ENCODE measurements at regions not wholly inside any gene's neighbourhood (a gene's known extent, or its start where the extent isn't known, plus 50 kb on each side); places are given as distances from the start of the nearest gene placed in this dataset.

- no peaks in the 10 kb centered on the region for H3K9me3 ChIP-seq (ENCODE audit: control insufficient read depth, low read length)
- no peak for DNase-seq
These were observed 184.4 kb downstream of the MDFIC start for GRCh38 chr7:115106316-115106715.

GRCh38 chr7:115102738-115103137 is 180.8 kb downstream of the MDFIC start:
- Histone ChIP-seq H3K27me3 (replicated peaks; ENCODE audit: control insufficient read depth, insufficient read depth, low read length, poor library complexity, severe bottlenecking) (no peaks in the 10 kb centered on the region), H3K4me3 (ENCODE audit: insufficient read depth, low read depth, low read length, poor library complexity, severe bottlenecking) (no peak overlapping the region), H3K9me3 (ENCODE audit: control insufficient read depth, low read length) (no peaks in the 10 kb centered on the region), H3K4me1 (ENCODE audit: control insufficient read depth, insufficient read depth, low read length, poor library complexity, severe bottlenecking) (no peaks in the 10 kb centered on the region), H3K27ac (ENCODE audit: insufficient read depth, low read length, poor library complexity, severe bottlenecking) (no peak overlapping the region), H3K36me3 (ENCODE audit: control insufficient read depth, insufficient read depth, low read length) (no peaks in the 10 kb centered on the region)
- no peak for DNase-seq

More at GRCh38 chr7:115106316-115106715, 184.4 kb downstream of the MDFIC start:
- Histone ChIP-seq H3K27ac (ENCODE audit: insufficient read depth, low read length, poor library complexity, severe bottlenecking) (no peak overlapping the region), H3K4me1 (ENCODE audit: control insufficient read depth, insufficient read depth, low read length, poor library complexity, severe bottlenecking) (no peaks in the 10 kb centered on the region), H3K4me3 (ENCODE audit: insufficient read depth, low read depth, low read length, poor library complexity, severe bottlenecking) (no peak overlapping the region), H3K36me3 (ENCODE audit: control insufficient read depth, insufficient read depth, low read length) (no peaks in the 10 kb centered on the region), H3K27me3 (replicated peaks; ENCODE audit: control insufficient read depth, insufficient read depth, low read length, poor library complexity, severe bottlenecking) (no peaks in the 10 kb centered on the region)

GRCh38 chr7:115101199-115101598 is 179.3 kb downstream of the MDFIC start:
- Histone ChIP-seq H3K36me3 (ENCODE audit: control insufficient read depth, insufficient read depth, low read length) (no peaks in the 10 kb centered on the region), H3K9me3 (ENCODE audit: control insufficient read depth, low read length) (no peaks in the 10 kb centered on the region), H3K27me3 (replicated peaks; ENCODE audit: control insufficient read depth, insufficient read depth, low read length, poor library complexity, severe bottlenecking) (no peaks in the 10 kb centered on the region), H3K27ac (ENCODE audit: insufficient read depth, low read length, poor library complexity, severe bottlenecking) (no peak overlapping the region), H3K4me3 (ENCODE audit: insufficient read depth, low read depth, low read length, poor library complexity, severe bottlenecking) (no peak overlapping the region), H3K4me1 (ENCODE audit: control insufficient read depth, insufficient read depth, low read length, poor library complexity, severe bottlenecking) (no peaks in the 10 kb centered on the region)
- no peak for DNase-seq

- DNase-seq = no peak
- no peaks in the 10 kb centered on the region for H3K4me1 ChIP-seq (ENCODE audit: control insufficient read depth, insufficient read depth, low read length, poor library complexity, severe bottlenecking)
These were observed 178.0 kb downstream of the MDFIC start for GRCh38 chr7:115099906-115100305.

GRCh38 chr7:115097175-115097671 is 175.3 kb downstream of the MDFIC start:
- no peaks in the 10 kb centered on the region for H3K4me1 ChIP-seq (ENCODE audit: control insufficient read depth, insufficient read depth, low read length, poor library complexity, severe bottlenecking)
- no peaks in the 10 kb centered on the region for H3K27me3 ChIP-seq (replicated peaks; ENCODE audit: control insufficient read depth, insufficient read depth, low read length, poor library complexity, severe bottlenecking)
- no peak overlapping the region for H3K4me3 ChIP-seq (ENCODE audit: insufficient read depth, low read depth, low read length, poor library complexity, severe bottlenecking)
- no peaks in the 10 kb centered on the region for H3K36me3 ChIP-seq (ENCODE audit: control insufficient read depth, insufficient read depth, low read length)
- no peak overlapping the region for H3K27ac ChIP-seq (ENCODE audit: insufficient read depth, low read length, poor library complexity, severe bottlenecking)
- DNase-seq = no peak
- H3K9me3 ChIP-seq (ENCODE audit: control insufficient read depth, low read length) = no peaks in the 10 kb centered on the region

More at GRCh38 chr7:115099906-115100305, 178.0 kb downstream of the MDFIC start:
- H3K27me3 ChIP-seq (replicated peaks; ENCODE audit: control insufficient read depth, insufficient read depth, low read length, poor library complexity, severe bottlenecking) = no peaks in the 10 kb centered on the region
- no peaks in the 10 kb centered on the region for H3K9me3 ChIP-seq (ENCODE audit: control insufficient read depth, low read length)
- no peak overlapping the region for H3K4me3 ChIP-seq (ENCODE audit: insufficient read depth, low read depth, low read length, poor library complexity, severe bottlenecking)
- H3K27ac ChIP-seq (ENCODE audit: insufficient read depth, low read length, poor library complexity, severe bottlenecking) = no peak overlapping the region
- no peaks in the 10 kb centered on the region for H3K36me3 ChIP-seq (ENCODE audit: control insufficient read depth, insufficient read depth, low read length)

- Histone ChIP-seq H3K27ac (ENCODE audit: insufficient read depth, low read length, poor library complexity, severe bottlenecking) (no peak overlapping the region), H3K36me3 (ENCODE audit: control insufficient read depth, insufficient read depth, low read length) (no peaks in the 10 kb centered on the region), H3K4me1 (ENCODE audit: control insufficient read depth, insufficient read depth, low read length, poor library complexity, severe bottlenecking) (no peaks in the 10 kb centered on the region), H3K9me3 (ENCODE audit: control insufficient read depth, low read length) (no peaks in the 10 kb centered on the region), H3K27me3 (replicated peaks; ENCODE audit: control insufficient read depth, insufficient read depth, low read length, poor library complexity, severe bottlenecking) (no peaks in the 10 kb centered on the region), H3K4me3 (ENCODE audit: insufficient read depth, low read depth, low read length, poor library complexity, severe bottlenecking) (no peak overlapping the region)
- DNase-seq = no peak
These were observed 174.4 kb downstream of the MDFIC start for GRCh38 chr7:115096262-115096661.

- no peaks in the 10 kb centered on the region for H3K9me3 ChIP-seq (ENCODE audit: control insufficient read depth, low read length)
- H3K4me3 ChIP-seq (ENCODE audit: insufficient read depth, low read depth, low read length, poor library complexity, severe bottlenecking) = no peak overlapping the region
- no peaks in the 10 kb centered on the region for H3K27me3 ChIP-seq (replicated peaks; ENCODE audit: control insufficient read depth, insufficient read depth, low read length, poor library complexity, severe bottlenecking)
- no peaks in the 10 kb centered on the region for H3K36me3 ChIP-seq (ENCODE audit: control insufficient read depth, insufficient read depth, low read length)
- no peak for DNase-seq
- H3K4me1 ChIP-seq (ENCODE audit: control insufficient read depth, insufficient read depth, low read length, poor library complexity, severe bottlenecking) = no peaks in the 10 kb centered on the region
- no peak overlapping the region for H3K27ac ChIP-seq (ENCODE audit: insufficient read depth, low read length, poor library complexity, severe bottlenecking)
These were observed 172.3 kb downstream of the MDFIC start for GRCh38 chr7:115094163-115094562.

GRCh38 chr7:115088893-115089292 is 167.0 kb downstream of the MDFIC start:
- no peak overlapping the region for H3K27ac ChIP-seq (ENCODE audit: insufficient read depth, low read length, poor library complexity, severe bottlenecking)
- no peak overlapping the region for H3K4me3 ChIP-seq (ENCODE audit: insufficient read depth, low read depth, low read length, poor library complexity, severe bottlenecking)
- DNase-seq = no peak
- H3K36me3 ChIP-seq (ENCODE audit: control insufficient read depth, insufficient read depth, low read length) = no peaks in the 10 kb centered on the region
- no peaks in the 10 kb centered on the region for H3K27me3 ChIP-seq (replicated peaks; ENCODE audit: control insufficient read depth, insufficient read depth, low read length, poor library complexity, severe bottlenecking)
- no peaks in the 10 kb centered on the region for H3K4me1 ChIP-seq (ENCODE audit: control insufficient read depth, insufficient read depth, low read length, poor library complexity, severe bottlenecking)
- H3K9me3 ChIP-seq (ENCODE audit: control insufficient read depth, low read length) = no peaks in the 10 kb centered on the region

- H3K4me1 ChIP-seq (ENCODE audit: control insufficient read depth, insufficient read depth, low read length, poor library complexity, severe bottlenecking) = no peaks in the 10 kb centered on the region
- H3K27ac ChIP-seq (ENCODE audit: insufficient read depth, low read length, poor library complexity, severe bottlenecking) = no peak overlapping the region
- no peak for DNase-seq
- H3K9me3 ChIP-seq (ENCODE audit: control insufficient read depth, low read length) = no peaks in the 10 kb centered on the region
- no peak overlapping the region for H3K4me3 ChIP-seq (ENCODE audit: insufficient read depth, low read depth, low read length, poor library complexity, severe bottlenecking)
- H3K36me3 ChIP-seq (ENCODE audit: control insufficient read depth, insufficient read depth, low read length) = no peaks in the 10 kb centered on the region
- H3K27me3 ChIP-seq (replicated peaks; ENCODE audit: control insufficient read depth, insufficient read depth, low read length, poor library complexity, severe bottlenecking) = no peaks in the 10 kb centered on the region
These were observed 165.5 kb downstream of the MDFIC start for GRCh38 chr7:115087437-115087836.

- Histone ChIP-seq H3K9me3 (ENCODE audit: control insufficient read depth, low read length) (no peaks in the 10 kb centered on the region), H3K27me3 (replicated peaks; ENCODE audit: control insufficient read depth, insufficient read depth, low read length, poor library complexity, severe bottlenecking) (no peaks in the 10 kb centered on the region), H3K4me1 (ENCODE audit: control insufficient read depth, insufficient read depth, low read length, poor library complexity, severe bottlenecking) (no peaks in the 10 kb centered on the region), H3K4me3 (ENCODE audit: insufficient read depth, low read depth, low read length, poor library complexity, severe bottlenecking) (no peak overlapping the region), H3K36me3 (ENCODE audit: control insufficient read depth, insufficient read depth, low read length) (no peaks in the 10 kb centered on the region), H3K27ac (ENCODE audit: insufficient read depth, low read length, poor library complexity, severe bottlenecking) (no peak overlapping the region)
- DNase-seq = no peak
These were observed 164.4 kb downstream of the MDFIC start for GRCh38 chr7:115086146-115086841.
